Occipital lobe (tissue), 2 donors: ENCODE measurements at regions not wholly inside any gene's neighbourhood (a gene's known extent, or its start where the extent isn't known, plus 50 kb on each side); places are given as distances from the start of the nearest gene placed in this dataset. TPM values are rescaled to one million over a fixed set of nuclear protein-coding genes. Genes with fewer than 3 reads are reported as not detected.

ENCODE experiments used
- DNase-seq: peaks from one replicate; lab custom pipeline; 2025; lab: John Stamatoyannopoulos, UW
- small RNA-seq: library from RNA; depleted of rRNA; stranded (forward); fragments of <200 nt; gene quantifications from one replicate; pipeline ENCODE3, GENCODE V24; 2014

GRCh38 chr19:34104557-34104956 lies 67.7 kb upstream of the LSM14A start:
- DNase-seq, result no peak

GRCh38 chr19:34109596-34109995 lies 62.7 kb upstream of the LSM14A start:
- DNase-seq, result no peak

GRCh38 chr19:34118879-34119748 lies 53.2 kb upstream of the LSM14A start:
- DNase-seq, result no peak

GRCh38 chr19:34120141-34120540 lies 52.2 kb upstream of the LSM14A start:
- no peak for DNase-seq

GRCh38 chr19:34120846-34121639 lies 51.3 kb upstream of the LSM14A start:
- DNase-seq, result no peak

Small RNA genes lying in the stretch of these regions (small RNA-seq; reads per million reads assigned to genes)
- gene RN7SL150P, result not detected
- gene RPS4XP23, result not detected
